Esophagus muscularis mucosa (tissue), 4 donors: ENCODE measurements at regions not wholly inside any gene's neighbourhood (a gene's known extent, or its start where the extent isn't known, plus 50 kb on each side); places are given as distances from the start of the nearest gene placed in this dataset.

Source experiments
- CTCF ChIP-seq, 3 experiments: fragments of 200-600 bp in 2 of 3; fragments of 450-650 bp in 1 of 3; sonication (generic) in 2 of 3; IDR thresholded peaks; one replicate each; pipeline ENCODE4 v1.5.1; 2017 to 2019; ENCODE audit warnings: antibody characterized with exemption in 3 of 3, mild to moderate bottlenecking in 2 of 3, moderate library complexity in 1 of 3
- EP300 ChIP-seq: sonication (generic); formaldehyde crosslinking; IDR thresholded peaks from one replicate; pipeline ENCODE4 v1.6.1; 2017; ENCODE audit warnings: antibody characterized with exemption
- POLR2A ChIP-seq: fragments of 450-650 bp; IDR thresholded peaks from one replicate; pipeline ENCODE4 v1.6.1; 2017; ENCODE audit warnings: antibody characterized with exemption, moderate library complexity, mild to moderate bottlenecking, low read depth
- POLR2AphosphoS5 ChIP-seq, 2 donors: sonication (generic); formaldehyde crosslinking; IDR thresholded peaks; one replicate each; pipeline ENCODE4 v1.6.1; 2017; ENCODE audit warnings: antibody characterized with exemption in 2 of 2

GRCh38 chr4:152266831-152267480, 268.9 kb downstream of the FBXW7 start:
- TF ChIP-seq CTCF (IDR thresholded peaks at IDR 0.05) (no peak), POLR2A (no peak), POLR2AphosphoS5 (IDR thresholded peaks at IDR 0.05) (no peak), EP300 (no peak)
